ENCODE measurements at regions not wholly inside any gene's neighbourhood (a gene's known extent, or its start where the extent isn't known, plus 50 kb on each side); places are given as distances from the start of the nearest gene placed in this dataset.

- Histone ChIP-seq H4K20me1 (ENCODE audit: control insufficient read depth, insufficient read depth, low read length, poor library complexity, severe bottlenecking) (no peaks in the 10 kb centered on the region), H3K4me3 (ENCODE audit: control extremely low read depth in 1 of 5, extremely low read depth in 1 of 5, insufficient read depth in 1 of 5, low read depth in 2 of 5, low read length in 4 of 5) (no peak overlapping the region), H3K4me2 (replicated peaks; ENCODE audit: low read depth, low read length, poor library complexity, severe bottlenecking) (no peak overlapping the region), H3K36me3 (replicated peaks in 1 of 2; ENCODE audit: control extremely low read depth in 1 of 2, control insufficient read depth in 1 of 2, extremely low read depth in 1 of 2, insufficient read depth in 2 of 2, low read length in 1 of 2) (no peaks in the 10 kb centered on the region), H3K27ac (ENCODE audit: low read length in 2 of 2) (no peak overlapping the region), H3K9me3 (ENCODE audit: control extremely low read depth in 1 of 3, control insufficient read depth in 2 of 3, insufficient read depth in 1 of 3, low read length in 2 of 3) (no peaks in the 10 kb centered on the region), H3K4me1 (ENCODE audit: control insufficient read depth in 2 of 2, insufficient read depth in 2 of 2, low read length in 2 of 2) (peaks cover 0 to 12% of the 10 kb centered on the region in 2 donors), H2AFZ (ENCODE audit: insufficient read depth, low read depth, low read length, poor library complexity, severe bottlenecking) (peak overlapping the region; percentile 72), H3K27me3 (replicated peaks in 1 of 4; ENCODE audit: control extremely low read depth in 1 of 4, control insufficient read depth in 3 of 4, insufficient read depth in 4 of 4, low read length in 3 of 4) (peaks cover 0 to 1% (median 0%) of the 10 kb centered on the region in 4 experiments), H3K79me2 (ENCODE audit: control insufficient read depth, insufficient read depth, low read length) (no peaks in the 10 kb centered on the region), H3K9ac (ENCODE audit: low read length) (no peak overlapping the region)
- Mint-ChIP-seq H3K4me3 (no peak overlapping the region), H3K27ac (no peak overlapping the region), H3K4me1 (peaks cover 6% of the 10 kb centered on the region), H3K27me3 (peaks cover 9% of the 10 kb centered on the region), H3K9me3 (ENCODE audit: insufficient read depth) (no peaks in the 10 kb centered on the region)
- no peak for DNase-seq
- TF ChIP-seq EZH2 (IDR thresholded peaks at IDR 0.05; ENCODE audit: borderline replicate concordance, insufficient read depth, low read depth, low read length, poor library complexity, severe bottlenecking) (no peak), CTCF (IDR thresholded peaks at IDR 0.05) (no peak)
- no peak for ATAC-seq (ENCODE audit: low read depth)
- ChIA-PET POLR2A (no interaction called here), CTCF (no interaction called here)
- 97% methylated on average over 10 of the region's 11 CpGs for WGBS (ENCODE audit: insufficient coverage)
- intact Hi-C loops (cut with micrococcal nuclease), result no loop called here
Observed at GRCh38 chr1:182235952-182236650, 155.5 kb downstream of the GLUL start.

- no peaks in the 10 kb centered on the region for H4K20me1 ChIP-seq (ENCODE audit: control insufficient read depth, insufficient read depth, low read length, poor library complexity, severe bottlenecking)
- ATAC-seq (ENCODE audit: low read depth) (no peak), DNase-seq (no peak)
- no peaks in the 10 kb centered on the region for H3K27me3 ChIP-seq (replicated peaks in 1 of 4; ENCODE audit: control extremely low read depth in 1 of 4, control insufficient read depth in 3 of 4, insufficient read depth in 4 of 4, low read length in 3 of 4)
- H3K4me1 ChIP-seq (ENCODE audit: control insufficient read depth in 2 of 2, insufficient read depth in 2 of 2, low read length in 2 of 2), result peaks cover 0 to 12% of the 10 kb centered on the region in 2 donors
- H3K79me2 ChIP-seq (ENCODE audit: control insufficient read depth, insufficient read depth, low read length), result no peaks in the 10 kb centered on the region
- peak overlapping the region; percentile 72 for H2AFZ ChIP-seq (ENCODE audit: insufficient read depth, low read depth, low read length, poor library complexity, severe bottlenecking)
- Mint-ChIP-seq H3K27ac (no peak overlapping the region), H3K9me3 (ENCODE audit: insufficient read depth) (no peaks in the 10 kb centered on the region), H3K4me3 (no peak overlapping the region), H3K27me3 (peaks cover 8% of the 10 kb centered on the region), H3K4me1 (peaks cover 6% of the 10 kb centered on the region)
- no peaks in the 10 kb centered on the region for H3K9me3 ChIP-seq (ENCODE audit: control extremely low read depth in 1 of 3, control insufficient read depth in 2 of 3, insufficient read depth in 1 of 3, low read length in 2 of 3)
- ChIA-PET POLR2A (no interaction called here), CTCF (no interaction called here)
- no peak overlapping the region for H3K9ac ChIP-seq (ENCODE audit: low read length)
- H3K27ac ChIP-seq (ENCODE audit: low read length in 2 of 2), result no peak overlapping the region
- H3K4me2 ChIP-seq (replicated peaks; ENCODE audit: low read depth, low read length, poor library complexity, severe bottlenecking), result no peak overlapping the region
- H3K4me3 ChIP-seq (ENCODE audit: control extremely low read depth in 1 of 5, extremely low read depth in 1 of 5, insufficient read depth in 1 of 5, low read depth in 2 of 5, low read length in 4 of 5), result no peak overlapping the region
- 100% methylated on average over 1 of the region's 2 CpGs for WGBS (ENCODE audit: insufficient coverage)
- intact Hi-C loops (cut with micrococcal nuclease), result no loop called here
- TF ChIP-seq CTCF (IDR thresholded peaks at IDR 0.05) (no peak), EZH2 (IDR thresholded peaks at IDR 0.05; ENCODE audit: borderline replicate concordance, insufficient read depth, low read depth, low read length, poor library complexity, severe bottlenecking) (no peak)
- H3K36me3 ChIP-seq (replicated peaks in 1 of 2; ENCODE audit: control extremely low read depth in 1 of 2, control insufficient read depth in 1 of 2, extremely low read depth in 1 of 2, insufficient read depth in 2 of 2, low read length in 1 of 2), result no peaks in the 10 kb centered on the region
Observed at GRCh38 chr1:182235604-182235951, 156.0 kb downstream of the GLUL start.

Data from B cell (primary cell).